Duodenal mucosa (tissue), 2 donors: ENCODE measurements at regions not wholly inside any gene's neighbourhood (a gene's known extent, or its start where the extent isn't known, plus 50 kb on each side); places are given as distances from the start of the nearest gene placed in this dataset.

Source experiments
- H3K27ac ChIP-seq: one replicate; pipeline ENCODE4 v1.7.0; 2013; ENCODE audit warnings: low read depth, low read length
- H3K27me3 ChIP-seq, 2 donors: one replicate each; pipeline ENCODE4 v1.7.0; 2013; ENCODE audit warnings: low read length in 2 of 2, control low read depth in 1 of 2; ENCODE audit not compliant: insufficient read depth in 2 of 2, control insufficient read depth in 1 of 2
- H3K36me3 ChIP-seq, 2 donors: one replicate each; pipeline ENCODE4 v1.7.0; 2013; ENCODE audit warnings: low read length in 2 of 2, control low read depth in 1 of 2; ENCODE audit not compliant: insufficient read depth in 2 of 2, control insufficient read depth in 1 of 2
- H3K4me1 ChIP-seq, 2 donors: one replicate each; pipeline ENCODE4 v1.7.0; 2013; ENCODE audit warnings: low read length in 2 of 2, control low read depth in 1 of 2; ENCODE audit not compliant: insufficient read depth in 2 of 2, control insufficient read depth in 1 of 2
- H3K4me3 ChIP-seq, 2 donors: one replicate each; pipeline ENCODE4 v1.7.0; 2013; ENCODE audit warnings: low read length in 2 of 2, low read depth in 1 of 2
- H3K9ac ChIP-seq, 2 donors: one replicate each; pipeline ENCODE4 v1.7.0; 2013; ENCODE audit warnings: low read length in 2 of 2, low read depth in 1 of 2
- H3K9me3 ChIP-seq, 2 donors: one replicate each; pipeline ENCODE4 v1.7.0; 2013; ENCODE audit warnings: low read length in 2 of 2, control low read depth in 1 of 2; ENCODE audit not compliant: control insufficient read depth in 1 of 2

GRCh38 chr10:131656009-131656408 is 244.8 kb upstream of the PPP2R2D start:
- Histone ChIP-seq H3K27ac (no peak overlapping the region), H3K27me3 (peaks cover 0 to 6% of the 10 kb centered on the region in 2 donors), H3K9ac (no peak overlapping the region), H3K4me1 (no peaks in the 10 kb centered on the region), H3K9me3 (no peaks in the 10 kb centered on the region), H3K4me3 (no peak overlapping the region), H3K36me3 (no peaks in the 10 kb centered on the region)

DNA sequence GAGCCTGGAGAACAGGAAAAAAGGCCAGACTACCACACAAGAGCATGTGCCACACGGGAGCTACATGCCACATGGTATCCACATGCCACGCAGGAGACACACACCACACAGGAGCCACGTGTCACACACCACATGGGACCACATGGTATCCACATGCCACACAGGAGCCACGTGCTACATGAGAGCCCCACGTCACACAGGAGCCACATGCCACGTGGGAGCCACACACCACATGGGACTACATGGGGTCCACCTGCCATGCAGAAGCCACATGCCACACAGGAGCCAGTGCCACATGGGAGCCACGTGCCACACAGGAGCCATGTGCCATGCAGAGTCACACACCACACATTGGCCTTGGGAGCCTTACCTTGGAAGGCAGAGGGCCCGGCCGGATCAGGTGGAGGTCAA is 244.4 kb upstream of the PPP2R2D start:
- Histone ChIP-seq H3K4me1 (no peaks in the 10 kb centered on the region), H3K36me3 (no peaks in the 10 kb centered on the region), H3K27ac (no peak overlapping the region), H3K27me3 (peaks cover 0 to 6% of the 10 kb centered on the region in 2 donors), H3K9ac (no peak overlapping the region), H3K4me3 (no peak overlapping the region), H3K9me3 (no peaks in the 10 kb centered on the region)

DNA sequence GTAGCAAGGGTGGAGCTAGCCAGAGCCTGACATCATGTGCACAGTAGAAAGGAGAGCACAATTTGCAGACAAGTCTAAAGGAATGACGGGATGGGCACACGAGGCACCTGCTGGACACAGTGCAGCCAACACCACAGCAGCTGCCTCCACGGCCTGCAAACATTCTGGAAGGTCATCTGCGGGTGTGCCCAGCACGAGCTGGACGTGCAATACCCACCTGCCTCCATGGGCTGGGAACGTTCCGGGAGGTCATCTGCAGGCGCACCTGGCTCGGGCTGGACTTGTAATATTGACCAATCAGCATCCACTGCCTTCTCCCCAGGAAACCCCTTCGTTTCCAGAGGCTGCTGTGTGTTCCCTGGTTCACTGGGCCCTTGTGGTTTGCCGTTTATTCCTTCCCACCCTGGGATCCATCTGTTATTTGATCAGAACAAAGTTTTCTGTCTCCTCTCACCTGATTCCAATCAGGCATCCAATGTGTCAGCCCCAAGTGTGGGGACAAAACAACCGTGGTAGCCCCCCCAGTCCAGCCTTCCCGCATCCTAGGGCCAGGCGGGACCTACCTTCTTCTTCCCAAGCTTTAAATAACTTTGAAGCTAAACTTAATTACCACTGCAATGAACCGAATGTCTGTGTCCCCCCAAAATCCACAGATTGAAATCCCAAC is 243.4 kb upstream of the PPP2R2D start:
- no peak overlapping the region for H3K4me3 ChIP-seq
- H3K36me3 ChIP-seq, result no peaks in the 10 kb centered on the region
- H3K27me3 ChIP-seq, result peaks cover 0 to 3% of the 10 kb centered on the region in 2 donors
- H3K27ac ChIP-seq, result no peak overlapping the region
- H3K4me1 ChIP-seq, result no peaks in the 10 kb centered on the region
- H3K9me3 ChIP-seq, result no peaks in the 10 kb centered on the region
- H3K9ac ChIP-seq, result no peak overlapping the region

DNA sequence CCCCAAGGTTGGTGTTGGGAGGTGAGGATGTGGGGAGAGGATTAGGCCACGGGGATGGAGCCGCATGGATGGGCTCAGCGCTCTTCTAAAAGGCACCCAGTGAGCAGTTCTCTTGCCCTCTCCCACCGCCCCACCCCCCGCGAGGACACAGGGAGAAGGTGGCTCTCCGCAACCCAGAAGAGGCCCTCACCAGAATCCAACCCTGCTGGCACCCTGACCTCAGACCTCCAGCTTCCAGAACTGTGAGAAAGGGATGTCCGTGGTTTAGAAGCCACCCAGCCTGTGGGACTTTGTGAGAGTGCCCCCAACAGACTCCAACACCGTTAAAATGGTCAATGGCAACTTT is 242.8 kb upstream of the PPP2R2D start:
- Histone ChIP-seq H3K4me3 (no peak overlapping the region), H3K36me3 (no peaks in the 10 kb centered on the region), H3K9ac (no peak overlapping the region), H3K4me1 (no peaks in the 10 kb centered on the region), H3K27me3 (no peaks in the 10 kb centered on the region), H3K27ac (no peak overlapping the region), H3K9me3 (no peaks in the 10 kb centered on the region)

- no peak overlapping the region for H3K4me3 ChIP-seq
- H3K4me1 ChIP-seq, result no peaks in the 10 kb centered on the region
- H3K27ac ChIP-seq, result no peak overlapping the region
- no peak overlapping the region for H3K9ac ChIP-seq
- H3K9me3 ChIP-seq, result no peaks in the 10 kb centered on the region
- H3K27me3 ChIP-seq, result no peaks in the 10 kb centered on the region
- no peaks in the 10 kb centered on the region for H3K36me3 ChIP-seq
Observed at GRCh38 chr10:131658476-131659110, 242.2 kb upstream of the PPP2R2D start.

GRCh38 chr10:131660427-131660826 is 240.4 kb upstream of the PPP2R2D start:
- no peak overlapping the region for H3K9ac ChIP-seq

GRCh38 chr10:131662851-131663250 is 238.0 kb upstream of the PPP2R2D start:
- Histone ChIP-seq H3K4me1 (no peaks in the 10 kb centered on the region), H3K27ac (no peak overlapping the region), H3K4me3 (no peak overlapping the region)

More at GRCh38 chr10:131660427-131660826, 240.4 kb upstream of the PPP2R2D start:
- Histone ChIP-seq H3K9me3 (no peaks in the 10 kb centered on the region), H3K36me3 (no peaks in the 10 kb centered on the region), H3K27ac (no peak overlapping the region), H3K4me3 (no peak overlapping the region), H3K27me3 (no peaks in the 10 kb centered on the region), H3K4me1 (no peaks in the 10 kb centered on the region)

GRCh38 chr10:131663351-131663750 is 237.5 kb upstream of the PPP2R2D start:
- H3K27ac ChIP-seq, result no peak overlapping the region
- no peaks in the 10 kb centered on the region for H3K4me1 ChIP-seq
- no peaks in the 10 kb centered on the region for H3K9me3 ChIP-seq
- no peak overlapping the region for H3K4me3 ChIP-seq
- no peaks in the 10 kb centered on the region for H3K27me3 ChIP-seq
- H3K9ac ChIP-seq, result no peak overlapping the region
- H3K36me3 ChIP-seq, result no peaks in the 10 kb centered on the region

More at GRCh38 chr10:131662851-131663250, 238.0 kb upstream of the PPP2R2D start:
- H3K9me3 ChIP-seq, result no peaks in the 10 kb centered on the region
- no peak overlapping the region for H3K9ac ChIP-seq
- H3K36me3 ChIP-seq, result no peaks in the 10 kb centered on the region
- H3K27me3 ChIP-seq, result no peaks in the 10 kb centered on the region

GRCh38 chr10:131666091-131666490 is 234.7 kb upstream of the PPP2R2D start:
- Histone ChIP-seq H3K4me3 (no peak overlapping the region), H3K27me3 (no peaks in the 10 kb centered on the region), H3K4me1 (no peaks in the 10 kb centered on the region), H3K36me3 (no peaks in the 10 kb centered on the region), H3K9ac (no peak overlapping the region), H3K9me3 (no peaks in the 10 kb centered on the region), H3K27ac (no peak overlapping the region)

GRCh38 chr10:131667047-131667446 is 233.8 kb upstream of the PPP2R2D start:
- H3K9me3 ChIP-seq, result peaks cover 3 to 5% of the 10 kb centered on the region in 2 donors
- no peaks in the 10 kb centered on the region for H3K36me3 ChIP-seq
- H3K4me3 ChIP-seq, result no peak overlapping the region
- H3K9ac ChIP-seq, result no peak overlapping the region
- no peaks in the 10 kb centered on the region for H3K27me3 ChIP-seq
- H3K4me1 ChIP-seq, result no peaks in the 10 kb centered on the region
- no peak overlapping the region for H3K27ac ChIP-seq
